H1 (cell line): ENCODE measurements at regions not wholly inside any gene's neighbourhood (a gene's known extent, or its start where the extent isn't known, plus 50 kb on each side); places are given as distances from the start of the nearest gene placed in this dataset.

Source experiments
- ATF3 ChIP-seq: IDR thresholded peaks from 2 replicates; pipeline ENCODE4 v1.6.1; 2011; ENCODE audit warnings: low read depth, mild to moderate bottlenecking, low read length; ENCODE audit not compliant: insufficient read depth
- CTCF ChIP-seq, 3 experiments: IDR thresholded peaks; 1 replicate in 2 of 3; 2 replicates in 1 of 3; pipeline versions ENCODE4 v1.5.1 to v1.6.1; 2011; ENCODE audit warnings: low read length in 3 of 3, mild to moderate bottlenecking in 3 of 3, inconsistent platforms in 2 of 3, low read depth in 1 of 3, moderate library complexity in 1 of 3; ENCODE audit not compliant: insufficient read depth in 1 of 3; ENCODE audit errors: control extremely low read depth in 1 of 3
- EZH2 ChIP-seq: fragments of 200-600 bp; sonication (generic); IDR thresholded peaks from 2 replicates; pipeline ENCODE4 v1.7.1; 2012; ENCODE audit warnings: low read depth, mild to moderate bottlenecking, moderate library complexity, low read length, inconsistent platforms; ENCODE audit not compliant: severe bottlenecking
- SAP30 ChIP-seq: fragments of 300-600 bp; sonication (generic); IDR thresholded peaks from 2 replicates; pipeline ENCODE4 v1.7.1; 2012; ENCODE audit warnings: low read length, moderate library complexity, mild to moderate bottlenecking, inconsistent platforms; ENCODE audit not compliant: insufficient read depth, insufficient replicate concordance
- TEAD4 ChIP-seq: IDR thresholded peaks from 2 replicates; pipeline ENCODE4 v1.6.1; 2012; ENCODE audit warnings: low read depth, low read length, inconsistent platforms, mixed read lengths

GRCh38 chr5:167850911-167851310 lies 440.5 kb upstream of the WWC1 start:
- TF ChIP-seq CTCF (IDR thresholded peaks at IDR 0.05; ENCODE audit: control extremely low read depth in 1 of 3, insufficient read depth in 1 of 3, low read depth in 1 of 3, low read length in 3 of 3): no peak
- TF ChIP-seq EZH2: no peak
- no peak for TF ChIP-seq TEAD4
- no peak for TF ChIP-seq SAP30
- no peak for TF ChIP-seq ATF3
